Fibroblast of upper back skin (primary cell): ENCODE measurements at regions not wholly inside any gene's neighbourhood (a gene's known extent, or its start where the extent isn't known, plus 50 kb on each side); places are given as distances from the start of the nearest gene placed in this dataset.

Experiments
- DNase-seq: peaks from one replicate; pipeline ENCODE4 v3.0.0-alpha.2; 2013

DNA sequence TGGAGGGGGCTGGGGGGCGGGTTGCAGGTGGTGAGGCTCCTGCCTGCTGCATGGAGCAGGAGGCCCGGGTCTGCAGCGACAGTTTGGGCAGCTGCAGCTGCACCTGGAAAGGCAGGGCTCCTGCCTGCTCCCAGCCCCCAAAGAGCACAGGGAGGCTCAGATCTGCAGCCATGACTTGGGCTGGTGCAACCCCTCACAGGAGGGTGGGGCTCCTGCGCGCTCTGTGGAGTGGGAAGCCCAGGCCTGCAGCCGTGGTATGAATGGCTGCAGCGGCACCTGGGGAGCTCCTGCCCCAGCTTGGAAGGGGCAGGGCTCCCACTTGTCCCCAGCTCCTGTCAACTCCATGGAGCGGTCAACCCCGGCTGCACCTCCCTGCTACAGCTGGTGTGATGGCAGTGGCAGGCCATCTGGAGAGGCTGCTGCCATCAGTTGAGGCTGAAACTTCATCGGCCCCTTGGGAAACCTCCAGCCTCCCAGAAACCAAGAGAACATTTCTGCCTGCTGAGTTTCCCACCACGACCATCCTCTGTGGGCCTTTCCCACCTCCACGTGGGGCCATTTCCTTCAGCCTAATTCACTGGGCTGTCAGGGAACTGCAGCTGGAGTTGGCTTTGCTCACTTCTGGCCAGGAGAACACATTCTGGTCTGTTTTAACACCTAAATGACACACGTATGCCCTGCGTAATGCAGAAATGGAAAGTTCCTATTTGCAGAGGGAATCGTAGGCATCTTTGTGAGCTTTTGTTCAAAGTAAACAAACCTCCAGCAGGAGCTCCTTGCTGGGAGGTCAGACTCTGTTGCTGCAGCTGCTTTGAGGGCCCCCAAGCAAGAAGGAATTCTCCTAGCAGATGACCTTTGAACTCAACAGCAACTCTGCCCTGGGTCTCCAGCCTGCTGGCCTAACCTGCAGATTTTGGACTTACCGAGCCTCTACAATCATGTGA is 429.0 kb downstream of the PREX1 start:
- peak; percentile 47 for DNase-seq

DNA sequence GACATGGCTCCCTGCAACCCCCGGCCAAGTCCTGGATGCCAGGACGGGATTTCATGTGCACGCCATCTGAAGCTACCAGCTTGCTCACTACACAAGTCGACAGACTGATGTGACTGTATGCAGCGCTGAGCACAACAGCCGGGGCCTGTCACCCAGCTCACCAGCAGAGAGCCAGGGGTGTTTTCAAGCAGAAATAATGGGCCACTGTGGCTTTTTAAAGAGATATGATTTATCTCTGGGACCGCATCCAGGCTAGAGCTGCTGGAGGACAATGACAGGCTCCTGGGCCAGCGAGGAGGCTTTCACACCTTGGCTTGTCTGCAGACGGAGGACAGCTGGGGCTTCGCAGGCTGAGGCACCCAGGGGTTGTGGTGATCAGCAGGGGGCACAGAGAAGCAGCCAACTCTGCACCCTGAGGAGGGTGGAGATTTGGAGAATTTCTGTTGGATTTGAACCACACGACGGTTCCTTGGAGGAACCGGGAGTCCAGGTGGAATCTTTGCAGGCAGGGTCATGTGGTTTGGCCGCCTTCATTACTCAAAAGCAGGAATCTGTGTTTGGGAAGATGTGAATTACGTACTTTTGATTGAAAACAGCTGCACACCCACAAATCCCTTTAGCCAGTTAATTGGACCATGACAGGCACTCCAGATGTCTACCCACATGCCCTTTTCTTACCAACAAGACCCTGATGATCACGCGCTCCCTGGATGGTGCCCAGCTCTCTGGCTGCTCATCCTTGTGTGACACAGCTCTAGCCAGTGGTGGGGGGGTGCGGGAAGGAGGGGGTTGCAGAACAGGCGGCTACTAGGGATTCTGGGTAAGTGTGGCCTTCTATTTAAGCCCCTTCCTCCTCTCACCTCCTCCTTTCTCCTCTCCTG is 430.6 kb downstream of the PREX1 start:
- DNase-seq, result peak; percentile 72

GRCh38 chr20:48395816-48396546 is 431.8 kb downstream of the PREX1 start:
- no peak for DNase-seq

DNA sequence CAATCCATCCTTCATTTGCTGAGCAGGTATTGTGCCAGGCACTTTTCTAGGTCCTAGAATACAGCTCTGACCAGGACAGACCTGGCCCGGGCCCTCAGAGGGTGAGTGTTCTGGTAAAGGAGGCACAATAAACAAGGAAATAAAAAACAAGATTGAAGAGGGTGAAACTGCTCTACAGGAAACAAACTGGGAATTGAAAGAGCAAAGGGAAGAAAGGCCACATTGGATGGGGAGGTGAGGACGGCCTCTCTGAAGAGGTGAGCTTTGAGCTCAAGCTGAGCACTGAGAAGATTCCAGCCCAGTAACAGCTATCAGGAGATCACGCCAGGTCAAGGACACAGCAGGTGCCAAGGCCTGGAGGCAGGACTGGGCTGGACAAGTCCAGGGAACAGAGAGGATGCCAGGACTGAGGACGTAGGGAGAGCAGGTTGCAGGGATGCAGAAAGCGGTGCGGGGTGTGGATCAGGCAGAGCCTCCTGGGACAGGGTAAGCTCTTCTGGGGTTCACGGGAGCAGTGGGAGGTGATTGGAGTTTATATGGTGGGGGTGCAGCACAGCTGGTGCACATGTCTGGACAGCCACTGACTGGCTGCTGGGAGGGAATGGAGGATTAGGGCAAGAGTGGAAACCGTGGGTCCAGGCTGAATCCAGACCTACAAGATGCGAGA is 433.3 kb downstream of the PREX1 start:
- DNase-seq, result no peak

DNA sequence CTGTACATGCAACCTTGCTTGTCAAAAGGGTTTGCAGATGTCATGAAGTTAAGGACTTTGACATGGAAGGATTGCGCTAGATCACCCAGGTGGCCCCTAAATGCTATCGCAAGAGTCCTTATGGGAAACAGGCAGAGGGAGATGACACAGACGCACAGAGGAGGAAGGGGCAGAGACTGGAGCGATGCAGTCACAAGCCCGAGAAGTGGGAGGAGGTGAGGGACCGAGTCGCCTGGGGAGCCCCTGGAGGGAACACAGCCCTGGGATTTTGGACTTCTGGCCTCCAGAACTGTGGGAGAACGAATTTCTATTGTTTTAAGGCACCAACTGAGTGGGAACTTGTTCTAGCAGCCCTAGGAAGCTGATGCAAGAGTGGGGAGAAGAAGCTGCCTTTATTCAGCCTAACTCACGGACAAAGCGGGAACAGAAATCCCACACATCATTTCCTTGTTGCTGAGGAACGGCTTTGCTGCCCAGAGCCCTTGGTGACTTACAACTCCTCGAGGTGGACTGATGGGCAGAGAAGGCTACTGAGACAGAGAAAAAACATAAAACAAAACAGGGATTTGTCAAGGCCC is 434.0 kb downstream of the PREX1 start:
- DNase-seq, result no peak

- DNase-seq, result no peak
Measured at GRCh38 chr20:48393311-48393685, 434.5 kb downstream of the PREX1 start.

GRCh38 chr20:48392407-48393310 is 435.1 kb downstream of the PREX1 start:
- DNase-seq, result no peak

DNA sequence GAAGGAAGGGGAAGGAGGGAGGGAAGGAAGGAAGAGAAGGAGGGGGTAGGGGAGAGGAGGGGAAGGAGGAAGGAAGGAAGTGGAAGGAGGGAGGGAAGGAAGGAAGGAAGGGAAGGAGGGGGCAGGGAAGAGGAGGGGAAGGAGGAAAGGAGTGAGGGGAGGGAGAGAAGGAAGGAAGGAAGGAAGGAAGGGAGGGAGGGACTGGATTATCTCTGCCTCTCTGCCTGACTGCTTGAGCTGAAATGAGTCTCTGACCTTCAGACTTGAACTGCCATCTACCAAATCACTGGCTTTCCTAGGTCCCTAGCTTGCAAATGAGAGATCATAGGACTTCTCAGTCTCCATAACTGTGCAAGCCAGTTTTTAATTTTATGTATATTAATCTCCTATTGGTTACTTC is 436.8 kb downstream of the PREX1 start:
- DNase-seq, result no peak

DNA sequence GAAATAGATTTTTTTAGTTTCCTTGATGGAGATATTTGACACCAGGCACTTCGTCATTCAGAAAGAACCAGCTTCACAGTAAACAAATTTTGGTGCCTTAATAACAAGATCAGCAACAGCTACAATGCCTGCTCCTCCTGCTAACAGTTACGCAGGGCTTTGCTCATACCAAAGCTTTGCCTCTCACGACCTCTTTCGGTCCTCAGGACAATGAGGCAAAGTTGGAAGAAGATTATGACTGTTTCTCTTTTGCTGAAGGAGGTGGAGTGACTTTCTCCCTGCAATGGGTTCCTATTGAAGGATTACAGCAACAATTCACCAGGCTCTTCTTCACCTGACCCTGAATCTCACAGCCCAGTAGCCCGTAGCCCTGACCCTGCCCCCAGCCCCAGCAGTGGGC is 440.1 kb downstream of the PREX1 start:
- DNase-seq, result no peak

- DNase-seq, result no peak
Measured at GRCh38 chr20:48385527-48385926, 442.3 kb downstream of the PREX1 start.

DNA sequence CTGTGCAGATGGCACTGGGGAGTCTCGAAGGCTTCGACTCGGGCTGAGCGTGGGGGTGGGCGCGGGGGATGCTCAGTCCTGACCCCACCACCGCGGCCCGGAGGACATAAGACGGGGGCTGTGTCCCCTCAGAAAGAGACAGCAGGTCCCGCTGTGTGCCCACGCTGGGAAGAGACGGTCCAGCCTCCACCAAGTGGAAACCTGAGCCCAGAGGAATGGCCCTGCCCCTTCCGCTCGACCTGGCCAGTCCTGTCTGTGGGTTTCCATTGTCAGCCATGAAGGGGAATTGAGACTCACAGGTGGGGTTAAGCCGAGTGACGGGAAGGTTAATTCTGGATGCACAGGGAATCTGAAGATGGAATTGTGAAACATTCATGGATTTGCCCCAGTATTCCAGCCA is 442.7 kb downstream of the PREX1 start:
- no peak for DNase-seq

DNA sequence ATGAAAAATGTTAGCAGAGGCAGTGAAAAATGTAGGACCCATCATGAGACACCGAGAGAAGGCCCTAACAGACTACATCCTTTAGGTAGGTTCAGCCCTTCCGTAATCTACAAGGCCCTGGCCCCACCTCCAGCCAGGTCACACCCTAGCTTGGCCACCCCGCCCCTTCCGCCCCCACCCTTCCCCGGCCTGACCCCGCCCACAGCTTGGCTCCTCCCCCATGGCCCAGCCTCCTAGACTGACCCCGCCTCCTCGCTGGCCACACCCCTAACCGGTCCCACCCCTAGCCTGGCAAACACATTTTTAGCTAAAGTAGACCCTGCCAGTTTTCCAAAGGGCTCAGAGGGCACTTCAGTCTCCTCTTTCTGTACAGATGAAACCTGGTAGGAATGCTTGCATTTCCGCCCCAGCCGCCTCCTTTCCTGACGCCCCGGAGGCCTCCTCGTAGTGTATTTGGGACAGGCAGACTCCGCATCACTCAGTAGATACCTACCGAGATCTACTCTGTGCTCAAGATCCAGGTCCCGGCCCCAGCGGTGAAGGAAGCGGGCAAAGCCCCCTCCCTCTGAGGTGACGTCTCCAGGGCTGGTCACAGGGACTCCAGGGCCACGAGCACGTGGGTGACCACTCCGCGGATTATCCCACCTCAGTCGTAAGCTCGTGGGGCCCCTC is 443.5 kb downstream of the PREX1 start:
- DNase-seq, result no peak

GRCh38 chr20:48383252-48383651 is 444.5 kb downstream of the PREX1 start:
- DNase-seq, result no peak

DNA sequence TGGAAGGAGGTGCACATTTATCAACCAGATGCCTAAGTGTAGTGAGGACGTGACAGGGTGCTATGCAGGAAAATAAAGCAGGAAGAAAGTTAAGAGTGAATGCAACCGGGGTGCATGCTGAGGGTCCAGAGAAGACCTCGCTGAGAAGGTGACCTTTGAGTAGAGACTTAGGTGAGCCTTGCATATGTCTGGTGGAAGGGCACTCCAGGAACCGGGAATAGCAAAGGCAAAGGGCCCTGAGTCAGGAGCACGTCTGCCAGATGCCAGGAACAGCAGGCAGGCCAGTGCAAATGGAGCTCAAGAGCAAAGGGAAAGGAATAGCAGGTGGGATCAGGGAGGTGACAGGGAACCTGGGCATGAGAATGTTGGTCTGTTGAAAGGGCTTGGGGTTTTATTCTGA is 445.5 kb downstream of the PREX1 start:
- DNase-seq, result no peak

- no peak for DNase-seq
Measured at GRCh38 chr20:48381353-48382120, 446.3 kb downstream of the PREX1 start.

DNA sequence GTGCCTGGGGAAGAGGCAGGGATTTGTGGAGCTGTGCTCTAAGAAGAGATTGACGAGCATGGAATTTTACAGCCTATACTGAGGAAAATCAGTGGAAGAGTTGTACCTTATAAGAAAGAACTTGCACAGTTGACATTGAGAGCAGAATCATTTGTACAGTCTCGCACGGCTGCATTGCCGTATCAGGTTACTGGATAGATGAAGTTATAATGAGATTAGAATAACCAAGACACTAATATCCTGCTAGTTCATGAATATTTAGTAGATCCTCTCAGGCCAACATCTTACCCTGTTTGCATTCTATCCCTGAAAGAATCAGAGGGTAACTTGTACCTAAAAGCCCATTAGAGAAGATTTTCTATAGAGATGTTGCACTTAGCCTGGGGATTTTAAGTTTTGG is 447.1 kb downstream of the PREX1 start:
- DNase-seq, result no peak

- DNase-seq, result no peak
Measured at GRCh38 chr20:48378976-48379675, 448.7 kb downstream of the PREX1 start.

DNA sequence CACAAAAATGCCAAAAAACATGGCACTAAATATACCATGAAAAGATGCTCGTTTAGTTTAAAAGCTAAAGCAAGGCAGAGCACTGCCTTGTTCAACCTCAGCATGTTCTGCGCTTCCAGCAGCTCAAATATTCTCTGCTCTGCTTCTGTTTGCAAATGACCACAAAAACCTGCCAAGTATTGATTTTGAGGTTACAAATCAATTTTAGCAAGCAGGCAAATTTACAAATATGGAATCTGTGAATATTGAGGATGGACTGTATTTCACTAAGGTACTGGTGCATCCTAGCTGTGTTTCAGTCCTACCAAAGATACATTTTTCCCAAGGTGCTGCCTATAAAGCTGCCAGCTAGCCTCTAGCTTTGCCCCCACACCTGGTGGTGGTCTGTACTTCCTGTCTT is 449.9 kb downstream of the PREX1 start:
- no peak for DNase-seq

DNA sequence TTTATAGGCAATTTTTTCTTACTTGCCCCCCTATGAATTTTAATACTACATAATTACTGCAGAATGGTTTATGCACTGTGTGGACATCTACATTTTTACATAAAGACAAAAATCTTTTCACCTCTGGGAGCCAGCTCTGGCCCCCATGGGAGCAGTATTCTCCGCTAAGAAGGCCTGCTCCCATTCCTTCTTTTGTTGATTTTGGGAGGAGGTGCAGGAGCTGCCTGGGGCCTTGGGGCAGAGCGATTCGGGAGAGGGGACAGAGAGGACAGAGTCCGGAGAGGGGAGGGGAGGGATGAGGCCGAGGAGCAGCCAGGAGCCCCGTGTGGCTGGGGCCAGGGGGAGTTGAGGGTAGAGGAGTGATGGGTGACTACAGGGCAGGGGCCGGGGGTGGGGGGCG is 452.0 kb downstream of the PREX1 start:
- no peak for DNase-seq
